Psoas muscle (tissue), 7 donors: ENCODE measurements at regions not wholly inside any gene's neighbourhood (a gene's known extent, or its start where the extent isn't known, plus 50 kb on each side); places are given as distances from the start of the nearest gene placed in this dataset.

Experiments used
- ATAC-seq, 4 donors: fragments of 200-7000 bp; cut with Tn5 transposase; one replicate each; pipeline ENCODE4 v1.9.1; 2020; ENCODE audit warnings: moderate library complexity in 3 of 4, mild to moderate bottlenecking in 2 of 4
- DNase-seq, 2 donors: peaks; one replicate each; pipeline ENCODE4 v3.0.0-alpha.2; 2020
- H3K27ac ChIP-seq: fragments of 200-600 bp; one replicate; pipeline ENCODE4 v1.8.0; 2022
- H3K27me3 ChIP-seq, 3 donors: fragments of 200-600 bp in 1 of 3; one replicate each; pipeline versions ENCODE4 v1.6.1 to v1.8.0; 2013 to 2022; ENCODE audit warnings: low read length in 2 of 3, mild to moderate bottlenecking in 2 of 3, moderate library complexity in 1 of 3; ENCODE audit not compliant: insufficient read depth in 3 of 3
- H3K36me3 ChIP-seq, 2 donors: fragments of 200-600 bp in 1 of 2; one replicate each; pipeline versions ENCODE4 v1.6.1 to v1.8.0; 2013 to 2022; ENCODE audit warnings: low read depth in 1 of 2, mild to moderate bottlenecking in 1 of 2, moderate library complexity in 1 of 2; ENCODE audit not compliant: insufficient read depth in 1 of 2
- H3K4me1 ChIP-seq: fragments of 200-600 bp; one replicate; pipeline ENCODE4 v1.8.0; 2022
- H3K4me3 ChIP-seq: fragments of 200-600 bp; one replicate; pipeline ENCODE4 v1.8.0; 2022; ENCODE audit warnings: mild to moderate bottlenecking
- H3K9me3 ChIP-seq: fragments of 200-600 bp; one replicate; pipeline ENCODE4 v1.8.0; 2022
- WGBS, 3 donors: extraction: QIAGEN DNeasy Blood & Tissue Kit; methylation state at CpG; one replicate each; pipeline versions ENCODE4 v1.1.6 to v1.1.7; 2013; 5-methylcytosine and 5-hydroxymethylcytosine counted together
- intact Hi-C, 2 donors: fragments of 100-400 bp; cut with DNase I; formaldehyde crosslinking; loops; one replicate each; pipeline versions ENCODE4 v1.11.0 to v1.14.2; 2022
- TF ChIP-seq, protein P1 (sequence below): fragments of 200-600 bp; IDR thresholded peaks from one replicate; pipeline ENCODE4 v1.8.0; 2022; ENCODE audit warnings: antibody characterized with exemption
- donor health status: healthy with polysubstance abuse.
- donor health status: DM: no; HTN: no; CAD: no; lungs with moderate emphysema.
- donor health status: Bipolar disorder and iron deficiency.
- donor health status: healthy.
- donor health status: DM: yes; HTN: yes; CAD: no.
- donor health status: DM: no; HTN: no; CAD: no.
- donor health status: DM: yes; HTN: yes; CAD: no.

DNA sequence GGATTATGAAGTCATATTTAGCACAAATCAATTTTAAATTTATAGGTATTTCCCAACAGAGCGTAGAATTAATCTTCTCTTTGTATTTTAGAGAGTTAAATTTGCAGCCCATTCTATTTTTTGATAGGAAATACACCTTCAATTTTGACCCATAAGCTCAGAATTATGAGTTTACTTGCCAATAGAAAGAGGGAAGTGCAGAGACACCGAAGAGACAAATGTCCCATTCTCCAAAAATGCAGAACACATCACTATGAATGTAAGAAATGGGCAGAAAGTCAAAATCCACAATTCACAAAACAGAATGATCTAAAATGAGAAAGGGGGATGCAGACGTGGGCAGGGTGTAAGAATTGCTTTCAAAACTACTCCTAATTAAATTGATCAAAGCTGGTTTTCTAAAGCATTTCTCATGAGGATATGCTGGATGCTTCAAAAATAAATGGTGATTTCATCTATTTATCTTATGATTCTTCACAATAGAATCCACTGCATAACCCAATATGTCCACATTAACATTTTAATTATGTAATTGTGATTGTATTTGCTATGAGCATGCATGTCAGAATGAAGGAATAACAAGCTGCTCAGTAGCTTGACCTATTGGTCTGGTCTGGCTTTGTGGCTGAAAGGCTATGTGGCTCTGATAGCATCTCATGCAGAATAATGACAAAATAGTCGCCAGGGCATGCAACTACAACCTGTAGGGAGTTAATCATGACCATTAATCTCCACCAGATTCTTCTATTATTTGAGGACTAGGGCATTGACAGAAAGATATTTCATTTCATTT lies 550.1 kb upstream of the CDH18 start:
- no peaks in the 10 kb centered on the region for H3K9me3 ChIP-seq
- no peaks in the 10 kb centered on the region for H3K36me3 ChIP-seq
- H3K4me1 ChIP-seq: no peaks in the 10 kb centered on the region
- 63 to 65% (median 65%) methylated on average over 4 of the region's 4 CpGs for WGBS, 3 donors
- H3K4me3 ChIP-seq: no peak overlapping the region
- no peak for DNase-seq
- TF ChIP-seq, protein P1, sequence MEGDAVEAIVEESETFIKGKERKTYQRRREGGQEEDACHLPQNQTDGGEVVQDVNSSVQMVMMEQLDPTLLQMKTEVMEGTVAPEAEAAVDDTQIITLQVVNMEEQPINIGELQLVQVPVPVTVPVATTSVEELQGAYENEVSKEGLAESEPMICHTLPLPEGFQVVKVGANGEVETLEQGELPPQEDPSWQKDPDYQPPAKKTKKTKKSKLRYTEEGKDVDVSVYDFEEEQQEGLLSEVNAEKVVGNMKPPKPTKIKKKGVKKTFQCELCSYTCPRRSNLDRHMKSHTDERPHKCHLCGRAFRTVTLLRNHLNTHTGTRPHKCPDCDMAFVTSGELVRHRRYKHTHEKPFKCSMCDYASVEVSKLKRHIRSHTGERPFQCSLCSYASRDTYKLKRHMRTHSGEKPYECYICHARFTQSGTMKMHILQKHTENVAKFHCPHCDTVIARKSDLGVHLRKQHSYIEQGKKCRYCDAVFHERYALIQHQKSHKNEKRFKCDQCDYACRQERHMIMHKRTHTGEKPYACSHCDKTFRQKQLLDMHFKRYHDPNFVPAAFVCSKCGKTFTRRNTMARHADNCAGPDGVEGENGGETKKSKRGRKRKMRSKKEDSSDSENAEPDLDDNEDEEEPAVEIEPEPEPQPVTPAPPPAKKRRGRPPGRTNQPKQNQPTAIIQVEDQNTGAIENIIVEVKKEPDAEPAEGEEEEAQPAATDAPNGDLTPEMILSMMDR: no peak
- intact Hi-C loops: no loop called here
- H3K27ac ChIP-seq: no peak overlapping the region
- no peak for ATAC-seq
- no peaks in the 10 kb centered on the region for H3K27me3 ChIP-seq

DNA sequence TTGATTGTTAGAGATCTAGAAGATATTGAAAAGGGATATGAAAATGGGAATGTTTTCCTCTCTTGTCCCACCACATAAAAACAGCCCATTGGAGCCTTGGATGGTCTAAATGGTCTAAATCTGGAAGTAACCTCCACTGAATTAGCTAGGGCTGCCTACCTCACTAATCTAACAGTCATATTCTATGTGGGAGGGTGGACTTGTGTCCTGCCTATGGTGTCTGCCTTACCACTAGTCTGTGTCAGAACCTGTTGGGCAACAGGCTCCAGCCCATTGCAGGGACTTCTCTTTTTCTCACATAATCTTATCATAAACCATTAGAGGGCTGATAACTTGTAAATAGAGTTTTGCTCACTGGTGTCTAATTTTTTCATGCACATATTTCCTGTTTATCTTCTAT lies 548.8 kb upstream of the CDH18 start:
- Histone ChIP-seq H3K4me3 (no peak overlapping the region), H3K27me3 (no peaks in the 10 kb centered on the region), H3K27ac (no peak overlapping the region), H3K4me1 (no peaks in the 10 kb centered on the region), H3K36me3 (no peaks in the 10 kb centered on the region), H3K9me3 (no peaks in the 10 kb centered on the region)
- TF ChIP-seq, protein P1: no peak
- ATAC-seq (no peak), DNase-seq (no peak)
- intact Hi-C loops: no loop called here

DNA sequence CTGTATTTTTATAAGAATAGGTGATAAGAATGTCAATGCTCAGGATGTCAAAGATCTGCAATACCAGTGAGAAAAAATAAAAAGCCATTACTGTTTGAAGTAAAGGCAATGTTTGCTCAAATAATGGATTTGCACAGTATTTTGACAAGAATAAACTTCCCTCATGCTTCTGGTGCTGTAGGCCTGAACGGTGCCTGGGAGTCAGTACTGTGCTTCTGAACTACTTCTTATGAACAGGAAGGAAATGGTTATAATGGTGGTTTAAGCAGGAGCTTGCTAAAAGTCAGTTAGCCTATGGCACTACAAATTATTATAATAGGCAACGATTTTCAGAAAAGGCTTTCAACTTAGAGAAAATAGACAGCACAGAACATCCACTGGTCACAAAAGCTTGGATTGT lies 548.3 kb upstream of the CDH18 start:
- no peaks in the 10 kb centered on the region for H3K4me1 ChIP-seq

DNA sequence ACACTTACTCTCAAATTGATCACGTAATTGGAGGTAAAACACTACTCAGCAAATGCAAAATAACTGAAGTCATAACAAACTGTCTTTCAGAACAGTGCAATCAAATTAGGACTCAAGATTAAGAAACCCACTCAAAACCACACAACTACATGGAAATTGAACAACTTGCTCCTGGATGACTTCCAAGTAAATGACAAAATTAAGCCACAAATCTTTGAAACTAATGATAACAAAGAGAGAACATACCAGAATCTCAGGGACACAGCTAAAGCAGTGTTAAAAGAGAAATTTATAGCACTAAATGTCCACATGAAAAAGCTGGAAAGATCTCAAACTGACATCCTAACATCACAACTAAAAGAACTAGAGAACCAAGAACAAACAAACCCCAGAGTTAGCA lies 540.5 kb upstream of the CDH18 start:
- Histone ChIP-seq H3K27me3 (no peaks in the 10 kb centered on the region), H3K4me3 (no peak overlapping the region), H3K27ac (no peak overlapping the region), H3K36me3 (no peaks in the 10 kb centered on the region), H3K4me1 (no peaks in the 10 kb centered on the region), H3K9me3 (peaks cover 3% of the 10 kb centered on the region)
- DNase-seq: no peak
- intact Hi-C loops: no loop called here
- 74 to 77% (median 75%) methylated on average over 1 of the region's 1 CpG for WGBS, 3 donors
- TF ChIP-seq, protein P1: no peak
- ATAC-seq: no peak

More for the DNA sequence above, 548.3 kb upstream of the CDH18 start:
- TF ChIP-seq, protein P1: no peak
- H3K36me3 ChIP-seq: no peaks in the 10 kb centered on the region
- H3K4me3 ChIP-seq: no peak overlapping the region
- DNase-seq: no peak
- H3K27me3 ChIP-seq: no peaks in the 10 kb centered on the region
- 70 to 77% (median 74%) methylated on average over 2 of the region's 2 CpGs for WGBS, 3 donors
- no peak for ATAC-seq
- H3K27ac ChIP-seq: no peak overlapping the region
- intact Hi-C loops: no loop called here
- no peaks in the 10 kb centered on the region for H3K9me3 ChIP-seq
